ENCODE measurements at regions not wholly inside any gene's neighbourhood (a gene's known extent, or its start where the extent isn't known, plus 50 kb on each side); places are given as distances from the start of the nearest gene placed in this dataset.

GRCh38 chr2:16259010-16259409 is 318.7 kb downstream of the MYCN start:
- H3K4me3 ChIP-seq (ENCODE audit: low read depth, low read length), result no peak overlapping the region
- no peak for TF ChIP-seq CTCF (IDR thresholded peaks at IDR 0.05; ENCODE audit: borderline replicate concordance, insufficient read depth, low read depth, low read length)

- H3K4me3 ChIP-seq (ENCODE audit: low read depth, low read length), result no peak overlapping the region
- TF ChIP-seq CTCF (IDR thresholded peaks at IDR 0.05; ENCODE audit: borderline replicate concordance, insufficient read depth, low read depth, low read length), result no peak
Measured at GRCh38 chr2:16258350-16258749, 318.0 kb downstream of the MYCN start.

- no peak overlapping the region for H3K4me3 ChIP-seq (ENCODE audit: low read depth, low read length)
- TF ChIP-seq CTCF (IDR thresholded peaks at IDR 0.05; ENCODE audit: borderline replicate concordance, insufficient read depth, low read depth, low read length), result no peak
Measured at GRCh38 chr2:16257322-16258028, 317.1 kb downstream of the MYCN start.

- no peak overlapping the region for H3K4me3 ChIP-seq (ENCODE audit: low read depth, low read length)
- no peak for TF ChIP-seq CTCF (IDR thresholded peaks at IDR 0.05; ENCODE audit: borderline replicate concordance, insufficient read depth, low read depth, low read length)
Measured at GRCh38 chr2:16256601-16257321, 316.4 kb downstream of the MYCN start.

- no peak overlapping the region for H3K4me3 ChIP-seq (ENCODE audit: low read depth, low read length)
- no peak for TF ChIP-seq CTCF (IDR thresholded peaks at IDR 0.05; ENCODE audit: borderline replicate concordance, insufficient read depth, low read depth, low read length)
Measured at GRCh38 chr2:16255120-16255519, 314.8 kb downstream of the MYCN start.

GRCh38 chr2:16254356-16254965 is 314.1 kb downstream of the MYCN start:
- TF ChIP-seq CTCF (IDR thresholded peaks at IDR 0.05; ENCODE audit: borderline replicate concordance, insufficient read depth, low read depth, low read length), result no peak

More at GRCh38 chr2:16254356-16254965, 314.1 kb downstream of the MYCN start:
- no peak overlapping the region for H3K4me3 ChIP-seq (ENCODE audit: low read depth, low read length)
